Astrocyte of the spinal cord (primary cell): ENCODE measurements at regions not wholly inside any gene's neighbourhood (a gene's known extent, or its start where the extent isn't known, plus 50 kb on each side); places are given as distances from the start of the nearest gene placed in this dataset.

ENCODE experiments used
- DNase-seq: peaks from one replicate; pipeline ENCODE4 v3.0.0; 2011; ENCODE audit warnings: low read depth, low spot score
- H3K4me3 ChIP-seq: 2 replicates; pipeline ENCODE4 v1.5.1; 2011; ENCODE audit warnings: low read depth, mild to moderate bottlenecking, low read length, moderate library complexity
- in situ Hi-C: cut with HindIII; loops from 2 replicates; pipeline ENCODE4 v1.10.0; 2017; ENCODE audit warnings: low sequenced_read_pairs
- TF ChIP-seq, protein P1 (sequence below): IDR thresholded peaks from 2 replicates; pipeline ENCODE4 v1.5.1; 2012; ENCODE audit warnings: low read depth, mild to moderate bottlenecking, low read length, inconsistent platforms

DNA sequence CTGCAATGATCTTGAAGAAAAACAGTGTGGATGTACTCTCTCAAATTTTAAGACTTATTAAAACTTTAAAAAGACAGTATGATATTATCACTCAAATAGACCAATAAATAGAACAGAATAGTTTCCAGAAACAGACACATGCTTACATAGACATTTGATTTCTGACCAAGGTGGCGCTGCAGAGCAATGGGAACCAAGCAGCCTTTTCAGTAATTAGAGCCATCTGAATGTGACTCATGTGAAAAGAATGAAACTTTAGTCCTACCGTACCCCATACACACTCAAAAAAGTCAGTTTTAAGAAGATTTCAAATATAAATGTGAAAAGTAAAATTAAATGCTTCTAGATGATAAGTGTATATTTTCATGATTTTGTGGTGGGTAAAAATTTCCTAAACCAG lies 74.2 kb upstream of the MS4A8 start:
- in situ Hi-C loops = no loop called here
- TF ChIP-seq, protein P1, sequence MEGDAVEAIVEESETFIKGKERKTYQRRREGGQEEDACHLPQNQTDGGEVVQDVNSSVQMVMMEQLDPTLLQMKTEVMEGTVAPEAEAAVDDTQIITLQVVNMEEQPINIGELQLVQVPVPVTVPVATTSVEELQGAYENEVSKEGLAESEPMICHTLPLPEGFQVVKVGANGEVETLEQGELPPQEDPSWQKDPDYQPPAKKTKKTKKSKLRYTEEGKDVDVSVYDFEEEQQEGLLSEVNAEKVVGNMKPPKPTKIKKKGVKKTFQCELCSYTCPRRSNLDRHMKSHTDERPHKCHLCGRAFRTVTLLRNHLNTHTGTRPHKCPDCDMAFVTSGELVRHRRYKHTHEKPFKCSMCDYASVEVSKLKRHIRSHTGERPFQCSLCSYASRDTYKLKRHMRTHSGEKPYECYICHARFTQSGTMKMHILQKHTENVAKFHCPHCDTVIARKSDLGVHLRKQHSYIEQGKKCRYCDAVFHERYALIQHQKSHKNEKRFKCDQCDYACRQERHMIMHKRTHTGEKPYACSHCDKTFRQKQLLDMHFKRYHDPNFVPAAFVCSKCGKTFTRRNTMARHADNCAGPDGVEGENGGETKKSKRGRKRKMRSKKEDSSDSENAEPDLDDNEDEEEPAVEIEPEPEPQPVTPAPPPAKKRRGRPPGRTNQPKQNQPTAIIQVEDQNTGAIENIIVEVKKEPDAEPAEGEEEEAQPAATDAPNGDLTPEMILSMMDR = peak; percentile 21
- DNase-seq = peak; percentile 1

DNA sequence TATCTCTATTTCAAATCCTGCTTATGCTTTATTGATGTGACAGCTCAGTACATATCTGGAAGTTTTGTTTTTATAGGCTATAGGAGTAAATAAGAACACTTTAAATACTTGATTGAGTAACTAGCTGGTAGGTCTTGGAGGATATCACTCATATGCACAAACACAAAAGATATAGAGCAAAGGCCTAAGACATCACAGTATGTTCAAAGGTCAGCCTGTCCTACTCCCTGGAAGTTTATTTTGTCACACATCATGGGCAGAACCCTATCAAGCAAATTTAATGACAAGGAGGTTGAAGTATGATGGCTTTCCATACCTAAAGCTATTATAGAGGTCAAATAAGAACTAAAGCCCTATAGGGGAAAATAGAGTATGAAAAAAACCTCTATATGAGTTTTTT lies 70.0 kb upstream of the MS4A8 start:
- DNase-seq = no peak
- no peak overlapping the region for H3K4me3 ChIP-seq
- TF ChIP-seq, protein P1 = no peak
- in situ Hi-C loops = no loop called here

More for the DNA sequence above, 74.2 kb upstream of the MS4A8 start:
- no peak overlapping the region for H3K4me3 ChIP-seq

DNA sequence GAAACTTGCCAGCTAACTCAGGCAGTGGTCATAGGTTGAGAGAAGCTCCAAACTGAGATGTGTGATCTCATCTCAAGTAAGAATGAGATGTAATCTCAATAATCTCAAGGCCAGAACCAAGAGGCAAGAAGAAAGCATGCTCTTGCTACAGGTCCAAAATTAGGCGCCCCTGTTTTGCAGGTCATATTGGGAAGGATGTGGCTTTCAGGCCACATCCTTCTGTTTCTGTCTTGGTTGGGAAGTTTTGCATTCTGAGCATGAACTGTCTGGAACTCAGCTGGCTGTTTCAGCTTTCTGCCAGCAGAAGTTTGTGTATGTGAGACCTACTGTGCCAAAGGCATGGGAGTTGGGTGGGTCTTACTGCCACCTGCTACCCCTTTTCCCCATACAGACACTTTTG lies 67.5 kb upstream of the MS4A8 start:
- in situ Hi-C loops = no loop called here
- H3K4me3 ChIP-seq = no peak overlapping the region
- DNase-seq = no peak
- TF ChIP-seq, protein P1 = no peak

DNA sequence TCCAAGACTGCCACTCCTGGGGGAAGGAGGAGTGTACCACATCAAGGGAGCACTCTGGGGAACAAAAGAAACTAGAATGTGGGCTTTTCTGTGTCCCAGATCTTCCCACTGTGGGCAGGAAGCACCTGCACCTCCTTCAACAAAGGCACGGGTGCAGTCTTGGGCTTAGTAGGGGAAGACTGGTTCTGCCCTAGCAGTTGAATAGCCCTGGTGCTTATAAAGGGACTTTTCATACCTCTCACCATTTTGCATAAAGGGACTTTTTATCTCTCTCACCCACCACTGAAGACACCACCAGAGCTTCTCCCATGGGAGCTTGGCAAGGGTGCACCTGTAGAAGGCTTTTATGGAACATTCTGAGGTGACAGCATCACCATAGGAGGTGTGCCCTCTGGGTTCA lies 65.8 kb upstream of the MS4A8 start:
- TF ChIP-seq, protein P1 = no peak
- no peak for DNase-seq
- H3K4me3 ChIP-seq = no peak overlapping the region
- in situ Hi-C loops = no loop called here

DNA sequence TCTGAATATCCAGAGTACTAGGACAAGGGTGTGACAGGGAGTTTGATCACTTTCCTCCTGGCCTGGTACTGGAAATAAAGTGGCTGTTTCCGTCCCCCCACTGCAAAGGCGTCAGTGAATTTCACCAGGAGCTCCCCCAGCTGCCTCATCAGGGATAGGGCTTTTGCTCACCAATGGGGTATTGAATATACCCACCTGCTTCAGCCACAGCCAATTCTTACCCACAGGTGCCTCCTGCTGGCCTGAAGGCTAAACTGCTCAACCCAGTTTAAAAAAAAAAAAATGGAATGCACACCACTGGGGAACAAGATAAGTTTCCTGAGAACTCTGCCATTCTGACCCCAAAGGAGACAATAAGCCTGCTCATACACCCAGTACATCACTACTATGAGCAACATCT lies 65.3 kb upstream of the MS4A8 start:
- DNase-seq = no peak
- H3K4me3 ChIP-seq = no peak overlapping the region
- TF ChIP-seq, protein P1 = peak; percentile 4
- in situ Hi-C loops = no loop called here

DNA sequence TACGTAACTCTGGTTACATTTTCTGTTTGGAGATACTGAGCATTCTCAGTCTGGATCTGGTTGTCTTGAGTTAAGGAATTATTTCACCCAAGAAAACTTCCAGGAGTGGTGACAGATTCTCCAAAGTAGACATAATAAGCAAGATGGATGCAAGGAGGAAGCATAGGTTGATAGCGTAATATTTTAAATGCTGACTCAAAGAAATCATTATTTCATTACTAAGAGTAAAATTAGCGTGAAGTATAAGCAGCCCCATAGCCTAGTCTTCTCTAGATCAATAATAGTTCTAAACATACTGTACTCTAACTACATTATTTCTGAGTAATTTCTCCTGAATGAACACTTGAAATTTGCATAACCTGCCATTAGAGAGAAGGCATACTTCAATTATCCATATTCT lies 57.5 kb upstream of the MS4A8 start:
- in situ Hi-C loops = no loop called here
- DNase-seq = no peak
- no peak overlapping the region for H3K4me3 ChIP-seq
- TF ChIP-seq, protein P1 = no peak

DNA sequence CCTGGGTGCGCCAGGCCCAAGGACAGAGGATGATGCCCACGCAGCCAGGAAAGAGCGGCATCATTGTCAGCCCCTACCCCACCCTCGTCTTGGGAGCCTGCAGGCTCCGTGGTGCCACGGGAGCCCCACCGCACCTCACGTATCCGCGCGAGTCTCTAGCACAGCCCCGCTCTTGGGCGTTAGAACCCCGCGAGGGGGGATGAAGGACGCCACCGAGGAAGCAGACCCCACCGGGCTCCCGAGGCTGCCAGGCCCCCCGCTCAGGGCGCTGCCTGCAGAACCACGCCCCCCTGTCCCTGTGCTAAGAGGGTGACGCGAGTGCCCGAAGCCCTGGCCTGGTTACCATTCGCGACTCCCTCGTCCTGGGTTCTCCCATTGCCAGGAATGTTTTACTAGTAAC lies 52.3 kb upstream of the MS4A8 start:
- no peak for DNase-seq
- no peak overlapping the region for H3K4me3 ChIP-seq
- TF ChIP-seq, protein P1 = no peak
- in situ Hi-C loops = no loop called here
